ENCODE measurements at regions not wholly inside any gene's neighbourhood (a gene's known extent, or its start where the extent isn't known, plus 50 kb on each side); places are given as distances from the start of the nearest gene placed in this dataset.

- DNase-seq (ENCODE audit: low spot score), result no peak
Measured at GRCh38 chr6:71529026-71529425, 240.4 kb downstream of the OGFRL1 start.

- no peak for DNase-seq (ENCODE audit: low spot score)
Measured at GRCh38 chr6:71529769-71530168, 241.2 kb downstream of the OGFRL1 start.

GRCh38 chr6:71531006-71531405 is 242.4 kb downstream of the OGFRL1 start:
- no peak for DNase-seq (ENCODE audit: low spot score)

- DNase-seq (ENCODE audit: low spot score), result peak; percentile 8
Measured at GRCh38 chr6:71531841-71532240, 243.2 kb downstream of the OGFRL1 start.

- DNase-seq (ENCODE audit: low spot score), result peak; percentile 25
Measured at GRCh38 chr6:71533939-71534379, 245.3 kb downstream of the OGFRL1 start.

GRCh38 chr6:71534921-71535320 is 246.3 kb downstream of the OGFRL1 start:
- no peak for DNase-seq (ENCODE audit: low spot score)

- DNase-seq (ENCODE audit: low spot score), result no peak
Measured at GRCh38 chr6:71537717-71538116, 249.1 kb downstream of the OGFRL1 start.

- DNase-seq (ENCODE audit: low spot score), result no peak
Measured at GRCh38 chr6:71544028-71544427, 255.4 kb downstream of the OGFRL1 start.

- no peak for DNase-seq (ENCODE audit: low spot score)
Measured at GRCh38 chr6:71544906-71545305, 256.3 kb downstream of the OGFRL1 start.

- no peak for DNase-seq (ENCODE audit: low spot score)
Measured at GRCh38 chr6:71545905-71546304, 257.3 kb downstream of the OGFRL1 start.

GRCh38 chr6:71551798-71552197 is 263.2 kb downstream of the OGFRL1 start:
- no peak for DNase-seq (ENCODE audit: low spot score)

GRCh38 chr6:71556141-71556540 is 267.5 kb downstream of the OGFRL1 start:
- no peak for DNase-seq (ENCODE audit: low spot score)

GRCh38 chr6:71558974-71559373 is 270.4 kb downstream of the OGFRL1 start:
- no peak for DNase-seq (ENCODE audit: low spot score)

- no peak for DNase-seq (ENCODE audit: low spot score)
Measured at GRCh38 chr6:71567562-71567961, 279.0 kb downstream of the OGFRL1 start.

- no peak for DNase-seq (ENCODE audit: low spot score)
Measured at GRCh38 chr6:71577766-71578165, 289.2 kb downstream of the OGFRL1 start.

GRCh38 chr6:71579902-71580301 is 291.3 kb downstream of the OGFRL1 start:
- DNase-seq (ENCODE audit: low spot score), result no peak

GRCh38 chr6:71582820-71583219 is 294.2 kb downstream of the OGFRL1 start:
- DNase-seq (ENCODE audit: low spot score), result no peak

GRCh38 chr6:71584712-71585436 is 296.3 kb downstream of the OGFRL1 start:
- DNase-seq (ENCODE audit: low spot score), result no peak

GRCh38 chr6:71585472-71585871 is 296.9 kb downstream of the OGFRL1 start:
- DNase-seq (ENCODE audit: low spot score), result no peak

- no peak for DNase-seq (ENCODE audit: low spot score)
Measured at GRCh38 chr6:71588490-71588889, 297.9 kb upstream of the RIMS1 start.

- no peak for DNase-seq (ENCODE audit: low spot score)
Measured at GRCh38 chr6:71589254-71589653, 297.1 kb upstream of the RIMS1 start.

- DNase-seq (ENCODE audit: low spot score), result no peak
Measured at GRCh38 chr6:71592643-71593042, 293.7 kb upstream of the RIMS1 start.

- peak; percentile 24 for DNase-seq (ENCODE audit: low spot score)
Measured at GRCh38 chr6:71599359-71599758, 287.0 kb upstream of the RIMS1 start.

- no peak for DNase-seq (ENCODE audit: low spot score)
Measured at GRCh38 chr6:71602385-71603007, 283.9 kb upstream of the RIMS1 start.
